CD4-positive, alpha-beta T cell (primary cell): ENCODE measurements at regions not wholly inside any gene's neighbourhood (a gene's known extent, or its start where the extent isn't known, plus 50 kb on each side); places are given as distances from the start of the nearest gene placed in this dataset.

Source experiments
- ATAC-seq: fragments of 200-7000 bp; cut with Tn5 transposase; one replicate; pipeline ENCODE4 v1.10.0; 2022; ENCODE audit warnings: mild to moderate bottlenecking; ENCODE audit not compliant: poor library complexity
- CTCF ChIA-PET: fragments of 350-600 bp; sonication (Branson Sonifier 250); formaldehyde crosslinking; loops from one replicate; lab custom pipeline; 2021; ENCODE audit warnings: antibody characterized with exemption, inconsistent platforms; lab: Charles Lee
- POLR2A ChIA-PET: fragments of 350-600 bp; sonication (Branson Sonifier 250); formaldehyde crosslinking; loops from one replicate; lab custom pipeline; 2021; ENCODE audit warnings: antibody characterized with exemption, inconsistent platforms; lab: Charles Lee
- DNase-seq, 14 experiments: peaks; one replicate each; pipeline ENCODE4 v3.0.0-alpha.2; 2013 to 2020; ENCODE audit warnings: mixed read lengths in 2 of 14
- H3K27ac ChIP-seq, 2 donors: one replicate each; pipeline versions ENCODE4 v1.5.1 to v1.7.0; 2013; ENCODE audit warnings: low read length in 2 of 2, low read depth in 1 of 2, mild to moderate bottlenecking in 1 of 2
- H3K27me3 ChIP-seq, 2 experiments: 1 replicate in 1 of 2; 2 replicates in 1 of 2; pipeline versions ENCODE4 v1.6.1 to v1.7.0; 2013; ENCODE audit warnings: low read length in 2 of 2, control low read depth in 1 of 2, mild to moderate bottlenecking in 1 of 2, moderate library complexity in 1 of 2; ENCODE audit not compliant: insufficient read depth in 2 of 2, control insufficient read depth in 1 of 2
- H3K36me3 ChIP-seq: one replicate; pipeline ENCODE4 v1.6.1; 2013; ENCODE audit warnings: low read length, control low read depth; ENCODE audit not compliant: insufficient read depth
- H3K4me1 ChIP-seq: one replicate; pipeline ENCODE4 v1.6.1; 2013; ENCODE audit warnings: low read length, control low read depth; ENCODE audit not compliant: insufficient read depth
- H3K4me3 ChIP-seq: one replicate; pipeline ENCODE4 v1.5.1; 2013; ENCODE audit warnings: mild to moderate bottlenecking, low read length, moderate library complexity
- H3K9me3 ChIP-seq, 2 experiments: 1 replicate in 1 of 2; 2 replicates in 1 of 2; pipeline versions ENCODE4 v1.6.1 to v1.7.0; 2013; ENCODE audit warnings: low read length in 2 of 2, mild to moderate bottlenecking in 2 of 2, control low read depth in 1 of 2, moderate library complexity in 1 of 2; ENCODE audit not compliant: control insufficient read depth in 1 of 2, insufficient read depth in 1 of 2
- H3K27ac Mint-ChIP-seq: one replicate; pipeline ENCODE4 v1.8.0; 2020; ENCODE audit warnings: mixed read lengths
- H3K27me3 Mint-ChIP-seq: one replicate; pipeline ENCODE4 v1.8.0; 2021; ENCODE audit warnings: mixed read lengths
- H3K36me3 Mint-ChIP-seq: one replicate; pipeline ENCODE4 v1.8.0; 2021; ENCODE audit warnings: low read depth, mixed read lengths
- H3K4me1 Mint-ChIP-seq: one replicate; pipeline ENCODE4 v1.8.0; 2021; ENCODE audit warnings: low read depth, mixed read lengths
- H3K4me3 Mint-ChIP-seq: one replicate; pipeline ENCODE4 v1.8.0; 2020; ENCODE audit warnings: mild to moderate bottlenecking, mixed read lengths
- H3K9me3 Mint-ChIP-seq: one replicate; pipeline ENCODE4 v1.8.0; 2020; ENCODE audit warnings: mixed read lengths
- CTCF ChIP-seq: fragments of 200-600 bp; IDR thresholded peaks from one replicate; pipeline ENCODE4 v1.8.0; 2022; ENCODE audit warnings: antibody characterized with exemption, mild to moderate bottlenecking
- intact Hi-C, 2 experiments: fragments of 100-400 bp; cut with DNase I in 1 of 2; cut with micrococcal nuclease in 1 of 2; formaldehyde crosslinking; loops; one replicate each; pipeline versions ENCODE4 v1.15.1 to v1.9.0; 2023 to 2025; cut with DNase I, micrococcal nuclease

- DNase-seq (no peak), ATAC-seq (no peak)
- peaks cover 5% of the 10 kb centered on the region for H3K9me3 Mint-ChIP-seq
- Histone ChIP-seq H3K27ac (no peak overlapping the region), H3K4me3 (no peak overlapping the region), H3K27me3 (no peaks in the 10 kb centered on the region), H3K4me1 (no peaks in the 10 kb centered on the region), H3K36me3 (no peaks in the 10 kb centered on the region), H3K9me3 (no peaks in the 10 kb centered on the region)
- CTCF ChIA-PET, result no interaction called here
- POLR2A ChIA-PET, result no interaction called here
- H3K27ac Mint-ChIP-seq, result no peak overlapping the region
- H3K4me3 Mint-ChIP-seq, result no peak overlapping the region
- no peaks in the 10 kb centered on the region for H3K27me3 Mint-ChIP-seq
- intact Hi-C loops, result no loop called here
- TF ChIP-seq CTCF, result no peak
- H3K36me3 Mint-ChIP-seq, result no peaks in the 10 kb centered on the region
- H3K4me1 Mint-ChIP-seq, result no peaks in the 10 kb centered on the region
Measured at GRCh38 chr5:75891736-75892135, 174.5 kb upstream of the POC5 start.

- intact Hi-C loops, result no loop called here
- Histone ChIP-seq H3K36me3 (no peaks in the 10 kb centered on the region), H3K9me3 (no peaks in the 10 kb centered on the region), H3K4me1 (no peaks in the 10 kb centered on the region), H3K27me3 (peaks cover 0 to 2% of the 10 kb centered on the region in 2 experiments), H3K4me3 (no peak overlapping the region), H3K27ac (no peak overlapping the region)
- POLR2A ChIA-PET, result no interaction called here
- H3K36me3 Mint-ChIP-seq, result no peaks in the 10 kb centered on the region
- H3K4me1 Mint-ChIP-seq, result no peaks in the 10 kb centered on the region
- H3K27ac Mint-ChIP-seq, result no peak overlapping the region
- CTCF ChIA-PET, result no interaction called here
- TF ChIP-seq CTCF, result no peak
- H3K27me3 Mint-ChIP-seq, result peaks cover 5% of the 10 kb centered on the region
- DNase-seq (no peak), ATAC-seq (no peak)
- peaks cover 5% of the 10 kb centered on the region for H3K9me3 Mint-ChIP-seq
- H3K4me3 Mint-ChIP-seq, result no peak overlapping the region
Measured at GRCh38 chr5:75891020-75891419, 173.8 kb upstream of the POC5 start.

GRCh38 chr5:75890546-75890945 lies 173.3 kb upstream of the POC5 start:
- intact Hi-C loops, result no loop called here
- ATAC-seq, result no peak
- H3K27ac ChIP-seq, result no peak overlapping the region
- peaks cover 5% of the 10 kb centered on the region for H3K27me3 Mint-ChIP-seq
- H3K27ac Mint-ChIP-seq, result no peak overlapping the region
- DNase-seq, result no peak
- H3K36me3 Mint-ChIP-seq, result no peaks in the 10 kb centered on the region
- peaks cover 5% of the 10 kb centered on the region for H3K9me3 Mint-ChIP-seq
- TF ChIP-seq CTCF, result no peak
- H3K4me3 ChIP-seq, result no peak overlapping the region
- H3K4me1 Mint-ChIP-seq, result no peaks in the 10 kb centered on the region
- no peak overlapping the region for H3K4me3 Mint-ChIP-seq
- H3K27me3 ChIP-seq, result peaks cover 0 to 2% of the 10 kb centered on the region in 2 experiments
- ChIA-PET CTCF (no interaction called here), POLR2A (no interaction called here)
- no peaks in the 10 kb centered on the region for H3K9me3 ChIP-seq
- H3K36me3 ChIP-seq, result no peaks in the 10 kb centered on the region
- H3K4me1 ChIP-seq, result no peaks in the 10 kb centered on the region
